ENCODE measurements at regions not wholly inside any gene's neighbourhood (a gene's known extent, or its start where the extent isn't known, plus 50 kb on each side); places are given as distances from the start of the nearest gene placed in this dataset.

DNA sequence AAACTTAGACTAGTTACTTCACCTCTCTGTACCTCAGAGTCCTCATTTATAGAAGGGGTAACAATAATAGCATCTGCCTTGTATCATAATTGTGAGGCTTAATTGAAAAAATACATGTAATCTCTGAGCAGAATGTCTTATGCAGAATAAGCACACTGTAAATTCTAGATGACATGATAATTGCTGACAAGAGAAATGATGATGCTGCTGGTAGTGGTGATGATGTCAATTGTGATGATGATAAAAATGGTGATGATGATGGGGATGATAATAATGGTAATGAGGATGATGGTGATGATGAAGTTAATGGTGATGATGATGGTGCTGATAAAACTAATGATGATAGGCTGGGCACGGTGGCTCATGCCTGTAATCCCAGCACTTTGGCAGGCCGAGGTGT lies 346.1 kb upstream of the CDH4 start:
- H3K27me3 Mint-ChIP-seq (ENCODE audit: insufficient read depth, unreplicated experiment): peaks cover 18% of the 10 kb centered on the region
- no peaks in the 10 kb centered on the region for H3K36me3 Mint-ChIP-seq (ENCODE audit: insufficient read depth, unreplicated experiment)
- no TSS peak for BruUV-seq (replicated peaks)
- H3K4me1 Mint-ChIP-seq (ENCODE audit: insufficient read depth, unreplicated experiment): no peaks in the 10 kb centered on the region
- CTCF ChIA-PET: no interaction called here
- peaks cover 13% of the 10 kb centered on the region for H3K9me3 Mint-ChIP-seq (ENCODE audit: unreplicated experiment)
- POLR2A ChIA-PET: no interaction called here
- no peak overlapping the region for H3K4me3 Mint-ChIP-seq (ENCODE audit: unreplicated experiment)
- no peak overlapping the region for H3K27ac Mint-ChIP-seq (ENCODE audit: low read depth, unreplicated experiment)
- DNase-seq (ENCODE audit: unreplicated experiment): no peak
- TF ChIP-seq, protein P1, sequence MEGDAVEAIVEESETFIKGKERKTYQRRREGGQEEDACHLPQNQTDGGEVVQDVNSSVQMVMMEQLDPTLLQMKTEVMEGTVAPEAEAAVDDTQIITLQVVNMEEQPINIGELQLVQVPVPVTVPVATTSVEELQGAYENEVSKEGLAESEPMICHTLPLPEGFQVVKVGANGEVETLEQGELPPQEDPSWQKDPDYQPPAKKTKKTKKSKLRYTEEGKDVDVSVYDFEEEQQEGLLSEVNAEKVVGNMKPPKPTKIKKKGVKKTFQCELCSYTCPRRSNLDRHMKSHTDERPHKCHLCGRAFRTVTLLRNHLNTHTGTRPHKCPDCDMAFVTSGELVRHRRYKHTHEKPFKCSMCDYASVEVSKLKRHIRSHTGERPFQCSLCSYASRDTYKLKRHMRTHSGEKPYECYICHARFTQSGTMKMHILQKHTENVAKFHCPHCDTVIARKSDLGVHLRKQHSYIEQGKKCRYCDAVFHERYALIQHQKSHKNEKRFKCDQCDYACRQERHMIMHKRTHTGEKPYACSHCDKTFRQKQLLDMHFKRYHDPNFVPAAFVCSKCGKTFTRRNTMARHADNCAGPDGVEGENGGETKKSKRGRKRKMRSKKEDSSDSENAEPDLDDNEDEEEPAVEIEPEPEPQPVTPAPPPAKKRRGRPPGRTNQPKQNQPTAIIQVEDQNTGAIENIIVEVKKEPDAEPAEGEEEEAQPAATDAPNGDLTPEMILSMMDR (IDR thresholded peaks at IDR 0.05; ENCODE audit: unreplicated experiment): no peak
- intact Hi-C loops (cut with micrococcal nuclease): no loop called here

DNA sequence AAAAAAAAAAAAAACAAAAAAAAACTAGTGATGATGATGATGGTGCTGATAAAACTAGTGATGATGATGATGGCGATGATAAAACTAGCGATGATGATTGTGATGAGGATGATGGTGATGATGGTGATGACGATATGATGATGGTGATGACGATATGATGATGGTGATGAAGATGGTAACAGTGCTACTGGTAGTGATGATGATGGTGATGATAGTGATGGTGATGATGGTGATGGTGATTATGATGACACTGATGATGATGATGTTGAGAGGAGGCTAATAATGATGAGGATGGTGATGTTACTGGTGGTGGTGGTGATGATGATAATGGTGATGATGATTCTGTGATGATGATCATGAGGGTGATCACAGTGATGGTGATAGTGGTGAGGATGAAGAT lies 345.5 kb upstream of the CDH4 start:
- intact Hi-C loops (cut with micrococcal nuclease): no loop called here
- BruUV-seq (replicated peaks): no TSS peak
- TF ChIP-seq, protein P1 (IDR thresholded peaks at IDR 0.05; ENCODE audit: unreplicated experiment): no peak
- H3K27me3 Mint-ChIP-seq (ENCODE audit: insufficient read depth, unreplicated experiment): peaks cover 15% of the 10 kb centered on the region
- H3K9me3 Mint-ChIP-seq (ENCODE audit: unreplicated experiment): peaks cover 10% of the 10 kb centered on the region
- ChIA-PET CTCF (interaction anchor here (1.1 kb wide), 1 partner anchor 15 kb away, joined by 3 read pairs; no protein-coding TSS in a partner anchor), POLR2A (no interaction called here)
- no peak overlapping the region for H3K4me3 Mint-ChIP-seq (ENCODE audit: unreplicated experiment)
- DNase-seq (ENCODE audit: unreplicated experiment): no peak
- H3K36me3 Mint-ChIP-seq (ENCODE audit: insufficient read depth, unreplicated experiment): no peaks in the 10 kb centered on the region
- no peak overlapping the region for H3K27ac Mint-ChIP-seq (ENCODE audit: low read depth, unreplicated experiment)
- no peaks in the 10 kb centered on the region for H3K4me1 Mint-ChIP-seq (ENCODE audit: insufficient read depth, unreplicated experiment)

DNA sequence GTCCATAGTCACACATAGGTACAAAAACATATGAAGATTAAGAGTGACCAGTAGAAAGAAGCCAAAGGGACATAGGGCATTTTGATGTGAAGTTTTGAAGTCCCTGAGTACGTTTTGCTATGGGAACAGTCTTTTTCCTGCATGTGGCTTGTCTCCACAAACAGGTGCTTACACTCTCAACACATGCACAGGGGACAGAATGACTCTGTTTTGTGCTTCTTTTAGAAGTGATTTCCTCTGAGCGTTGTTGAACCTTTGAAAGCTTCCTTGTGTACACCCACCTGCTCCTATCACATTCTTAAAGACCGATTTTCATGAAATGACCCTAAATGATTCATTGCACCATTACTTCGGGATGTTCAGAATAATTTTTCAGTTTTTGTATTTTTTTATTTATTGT lies 338.8 kb upstream of the CDH4 start:
- Mint-ChIP-seq H3K9me3 (ENCODE audit: unreplicated experiment) (no peaks in the 10 kb centered on the region), H3K27ac (ENCODE audit: low read depth, unreplicated experiment) (no peak overlapping the region), H3K4me1 (ENCODE audit: insufficient read depth, unreplicated experiment) (no peaks in the 10 kb centered on the region), H3K27me3 (ENCODE audit: insufficient read depth, unreplicated experiment) (peaks cover 65% of the 10 kb centered on the region), H3K4me3 (ENCODE audit: unreplicated experiment) (no peak overlapping the region), H3K36me3 (ENCODE audit: insufficient read depth, unreplicated experiment) (no peaks in the 10 kb centered on the region)
- POLR2A ChIA-PET: interaction anchor here (0.9 kb wide), 1 partner anchor 12 kb away, joined by 3 read pairs; no protein-coding TSS in a partner anchor
- CTCF ChIA-PET: interaction anchor here (0.7 kb wide), 1 partner anchor 468 kb away, joined by 3 read pairs; no protein-coding TSS in a partner anchor
- intact Hi-C loops (cut with micrococcal nuclease): no loop called here
- BruUV-seq (replicated peaks): no TSS peak
- TF ChIP-seq, protein P1 (IDR thresholded peaks at IDR 0.05; ENCODE audit: unreplicated experiment): no peak
- DNase-seq (ENCODE audit: unreplicated experiment): no peak

DNA sequence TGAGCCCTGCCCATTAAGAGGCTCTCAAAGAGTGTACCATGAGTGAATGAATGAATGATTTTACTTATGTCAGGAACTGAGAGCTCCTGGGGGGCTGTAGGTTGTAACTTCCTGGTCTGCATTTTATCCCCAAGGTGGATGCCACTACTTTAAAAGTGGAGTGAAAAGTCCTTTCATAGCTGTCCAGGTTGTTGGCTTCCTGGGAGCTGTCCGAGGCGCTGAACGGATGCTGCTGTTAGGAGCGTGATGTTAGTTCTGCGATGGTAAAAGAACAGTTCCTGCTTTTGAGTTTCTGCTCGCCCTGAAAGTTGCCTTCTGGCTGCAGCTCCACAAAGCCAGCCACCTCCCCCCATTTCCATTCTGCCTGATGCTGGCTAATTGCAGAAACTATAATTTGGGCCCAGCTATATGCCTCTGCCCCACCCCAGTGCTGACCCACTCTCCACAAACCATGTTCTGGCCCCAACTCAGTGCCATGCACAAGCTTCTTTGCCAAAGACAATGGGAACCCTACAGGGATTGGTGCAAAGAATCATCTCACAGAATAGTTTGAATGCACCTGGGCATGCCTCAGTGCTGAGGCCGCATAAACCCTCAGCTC lies 330.9 kb upstream of the CDH4 start:
- no peak overlapping the region for H3K4me3 Mint-ChIP-seq (ENCODE audit: unreplicated experiment)
- no peaks in the 10 kb centered on the region for H3K4me1 Mint-ChIP-seq (ENCODE audit: insufficient read depth, unreplicated experiment)
- H3K27ac Mint-ChIP-seq (ENCODE audit: low read depth, unreplicated experiment): no peak overlapping the region
- intact Hi-C loops (cut with micrococcal nuclease): no loop called here
- no TSS peak for BruUV-seq (replicated peaks)
- ChIA-PET POLR2A (no interaction called here), CTCF (interaction anchor here (0.6 to 1.1 kb wide), 2 partner anchors 9 to 14 kb away, joined by 3 read pairs; no protein-coding TSS in a partner anchor)
- TF ChIP-seq, protein P1 (IDR thresholded peaks at IDR 0.05; ENCODE audit: unreplicated experiment): no peak
- H3K9me3 Mint-ChIP-seq (ENCODE audit: unreplicated experiment): no peaks in the 10 kb centered on the region
- H3K27me3 Mint-ChIP-seq (ENCODE audit: insufficient read depth, unreplicated experiment): peaks cover 73% of the 10 kb centered on the region
- H3K36me3 Mint-ChIP-seq (ENCODE audit: insufficient read depth, unreplicated experiment): no peaks in the 10 kb centered on the region
- no peak for DNase-seq (ENCODE audit: unreplicated experiment)
